Peyer's patch (tissue), 4 donors: ENCODE measurements at regions not wholly inside any gene's neighbourhood (a gene's known extent, or its start where the extent isn't known, plus 50 kb on each side); places are given as distances from the start of the nearest gene placed in this dataset.

Source experiments
- CTCF ChIP-seq, 6 experiments: fragments of 450-650 bp in 4 of 6; fragments of 200-600 bp in 2 of 6; sonication (generic) in 1 of 6; IDR thresholded peaks; one replicate each; pipeline ENCODE4 v1.5.1; 2017 to 2019; ENCODE audit warnings: antibody characterized with exemption in 6 of 6, mild to moderate bottlenecking in 3 of 6, moderate library complexity in 1 of 6
- POLR2A ChIP-seq, 2 donors: fragments of 450-650 bp; IDR thresholded peaks; one replicate each; pipeline ENCODE4 v1.5.1; 2017; ENCODE audit warnings: antibody characterized with exemption in 2 of 2, mild to moderate bottlenecking in 2 of 2, moderate library complexity in 2 of 2

GRCh38 chr21:17432732-17433057 is 80.1 kb upstream of the CXADR start:
- TF ChIP-seq CTCF (IDR thresholded peaks at IDR 0.05): no peak
- no peak for TF ChIP-seq POLR2A (IDR thresholded peaks at IDR 0.05)
